Right renal cortex interstitium (tissue), 3 donors: ENCODE measurements at regions not wholly inside any gene's neighbourhood (a gene's known extent, or its start where the extent isn't known, plus 50 kb on each side); places are given as distances from the start of the nearest gene placed in this dataset.

Experiments
- DNase-seq, 3 donors: peaks; one replicate each; pipeline ENCODE4 v3.0.0-alpha.2; 2013; ENCODE audit warnings: low read depth in 3 of 3, low spot score in 2 of 3

GRCh38 chr2:238669581-238670080, 178.3 kb upstream of the TWIST2 start:
- no peak for DNase-seq

- no peak for DNase-seq
Observed at GRCh38 chr2:238670111-238670585, 177.7 kb upstream of the TWIST2 start.

GRCh38 chr2:238682536-238682935, 165.3 kb upstream of the TWIST2 start:
- no peak for DNase-seq

- DNase-seq: no peak
Observed at GRCh38 chr2:238684362-238685326, 163.2 kb upstream of the TWIST2 start.

GRCh38 chr2:238685327-238685709, 162.6 kb upstream of the TWIST2 start:
- DNase-seq: no peak

- DNase-seq: no peak
Observed at GRCh38 chr2:238685713-238686112, 162.2 kb upstream of the TWIST2 start.

GRCh38 chr2:238686223-238686622, 161.7 kb upstream of the TWIST2 start:
- no peak for DNase-seq

GRCh38 chr2:238688193-238689153, 159.4 kb upstream of the TWIST2 start:
- no peak for DNase-seq

GRCh38 chr2:238689331-238689730, 158.6 kb upstream of the TWIST2 start:
- DNase-seq: no peak

GRCh38 chr2:238689871-238690389, 158.0 kb upstream of the TWIST2 start:
- no peak for DNase-seq

GRCh38 chr2:238690511-238690910, 157.4 kb upstream of the TWIST2 start:
- DNase-seq: no peak

GRCh38 chr2:238691596-238692491, 156.0 kb upstream of the TWIST2 start:
- DNase-seq: no peak

GRCh38 chr2:238692562-238692961, 155.3 kb upstream of the TWIST2 start:
- DNase-seq: no peak

- no peak for DNase-seq
Observed at GRCh38 chr2:238693337-238694093, 154.4 kb upstream of the TWIST2 start.

GRCh38 chr2:238694136-238694755, 153.6 kb upstream of the TWIST2 start:
- no peak for DNase-seq

GRCh38 chr2:238694922-238695321, 153.0 kb upstream of the TWIST2 start:
- DNase-seq: no peak

- no peak for DNase-seq
Observed at GRCh38 chr2:238695538-238695937, 152.3 kb upstream of the TWIST2 start.

- no peak for DNase-seq
Observed at GRCh38 chr2:238696331-238696730, 151.6 kb upstream of the TWIST2 start.

- DNase-seq: no peak
Observed at GRCh38 chr2:238696786-238697185, 151.1 kb upstream of the TWIST2 start.
